CD8-positive, alpha-beta memory T cell (primary cell): ENCODE measurements at regions not wholly inside any gene's neighbourhood (a gene's known extent, or its start where the extent isn't known, plus 50 kb on each side); places are given as distances from the start of the nearest gene placed in this dataset.

Experiments
- CTCF ChIA-PET: fragments of 350-600 bp; sonication (Branson Sonifier 250); formaldehyde crosslinking; loops from one replicate; lab custom pipeline; 2021; ENCODE audit warnings: antibody characterized with exemption; lab: Charles Lee
- POLR2A ChIA-PET: fragments of 350-600 bp; sonication (Branson Sonifier 250); formaldehyde crosslinking; loops from one replicate; lab custom pipeline; 2021; ENCODE audit warnings: antibody characterized with exemption; lab: Charles Lee
- DNase-seq, 5 donors: peaks; one replicate each; pipeline versions ENCODE4 v3.0.0 to v3.0.0-alpha.2; 2020 to 2022; ENCODE audit warnings: mixed read lengths in 1 of 5
- H3K27ac ChIP-seq: one replicate; pipeline ENCODE4 v1.7.0; 2013; ENCODE audit warnings: low read depth, mild to moderate bottlenecking, low read length, moderate library complexity
- H3K27me3 ChIP-seq: 2 replicates; pipeline ENCODE4 v1.7.0; 2013; ENCODE audit warnings: low read length, mild to moderate bottlenecking; ENCODE audit not compliant: insufficient read depth, poor library complexity, severe bottlenecking
- H3K36me3 ChIP-seq: 2 replicates; pipeline ENCODE4 v1.7.0; 2013; ENCODE audit warnings: mild to moderate bottlenecking, low read length, moderate library complexity; ENCODE audit not compliant: insufficient read depth
- H3K4me1 ChIP-seq: 2 replicates; pipeline ENCODE4 v1.7.0; 2013; ENCODE audit warnings: mild to moderate bottlenecking, low read length, moderate library complexity; ENCODE audit not compliant: insufficient read depth
- H3K4me3 ChIP-seq: 2 replicates; pipeline ENCODE4 v1.7.0; 2013; ENCODE audit warnings: mild to moderate bottlenecking, low read length
- H3K9me3 ChIP-seq: 2 replicates; pipeline ENCODE4 v1.7.0; 2013; ENCODE audit warnings: mild to moderate bottlenecking, low read length
- H3K27ac Mint-ChIP-seq, 8 donors: one replicate each; pipeline ENCODE4 v1.8.0; 2020 to 2021; ENCODE audit warnings: mixed read lengths in 8 of 8, mild to moderate bottlenecking in 6 of 8, inconsistent platforms in 3 of 8, moderate library complexity in 3 of 8
- H3K27me3 Mint-ChIP-seq, 2 donors: one replicate each; pipeline ENCODE4 v1.8.0; 2020 to 2021; ENCODE audit warnings: mixed read lengths in 2 of 2, mild to moderate bottlenecking in 1 of 2, moderate library complexity in 1 of 2
- H3K36me3 Mint-ChIP-seq, 3 donors: one replicate each; pipeline ENCODE4 v1.8.0; 2020 to 2021; ENCODE audit warnings: mixed read lengths in 3 of 3, inconsistent platforms in 1 of 3, mild to moderate bottlenecking in 1 of 3
- H3K4me1 Mint-ChIP-seq, 3 donors: one replicate each; pipeline ENCODE4 v1.8.0; 2020 to 2021; ENCODE audit warnings: mixed read lengths in 3 of 3, inconsistent platforms in 1 of 3, mild to moderate bottlenecking in 1 of 3
- H3K4me3 Mint-ChIP-seq, 7 donors: one replicate each; pipeline ENCODE4 v1.8.0; 2020 to 2021; ENCODE audit warnings: mixed read lengths in 7 of 7, mild to moderate bottlenecking in 6 of 7, moderate library complexity in 4 of 7, inconsistent platforms in 2 of 7
- H3K9me3 Mint-ChIP-seq, 5 donors: one replicate each; pipeline ENCODE4 v1.8.0; 2020 to 2022; ENCODE audit warnings: mixed read lengths in 5 of 5, mild to moderate bottlenecking in 3 of 5, moderate library complexity in 2 of 5, inconsistent platforms in 1 of 5

DNA sequence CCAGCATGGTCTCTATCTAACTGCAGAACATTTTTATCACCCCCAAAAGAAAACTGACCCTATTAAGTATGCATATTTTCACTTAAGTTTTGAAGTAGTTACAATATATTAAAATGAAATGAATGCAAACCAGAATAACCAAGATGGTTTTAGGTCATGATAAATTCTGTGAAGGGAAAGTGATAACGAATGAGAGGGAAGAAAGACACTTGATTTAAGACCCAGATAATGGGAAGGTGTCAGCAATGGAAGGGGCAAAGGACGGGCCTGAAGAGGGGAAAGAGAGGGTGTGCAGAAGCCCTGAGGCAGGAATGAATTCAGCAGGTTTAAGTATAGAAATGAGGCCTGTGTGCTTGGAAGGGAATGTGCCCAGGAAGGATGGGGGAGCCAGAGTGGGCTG lies 61.1 kb upstream of the IGFBP3 start:
- H3K4me3 Mint-ChIP-seq, result no peak overlapping the region
- H3K36me3 Mint-ChIP-seq, result peaks cover 0 to 24% (median 0%) of the 10 kb centered on the region in 3 donors
- peaks cover 0 to 5% (median 0%) of the 10 kb centered on the region in 5 donors for H3K9me3 Mint-ChIP-seq

DNA sequence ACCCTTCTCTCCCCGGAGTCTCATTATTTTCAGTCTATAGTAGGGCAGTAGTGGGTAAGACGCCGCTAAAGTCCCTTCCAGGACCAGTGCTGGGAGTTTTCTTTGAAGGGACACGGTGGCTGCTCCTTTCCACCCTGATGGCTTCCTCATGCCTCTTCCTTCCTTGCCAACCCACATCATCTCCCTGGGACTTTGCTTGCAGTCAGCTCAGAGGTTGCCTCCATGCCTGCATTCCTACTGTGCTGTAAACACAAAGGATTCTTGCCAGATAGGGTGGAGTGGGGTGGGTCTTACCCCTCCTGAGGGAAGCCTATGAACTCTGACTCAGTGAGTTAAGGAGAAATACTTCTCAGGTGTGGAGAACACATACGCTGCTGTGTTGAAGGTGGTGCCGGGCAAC lies 59.9 kb upstream of the IGFBP3 start:
- H3K27ac ChIP-seq, result no peak overlapping the region
- CTCF ChIA-PET, result no interaction called here
- H3K4me1 Mint-ChIP-seq, result no peaks in the 10 kb centered on the region
- DNase-seq, result no peak
- no peaks in the 10 kb centered on the region for H3K9me3 ChIP-seq
- POLR2A ChIA-PET, result no interaction called here
- H3K9me3 Mint-ChIP-seq, result peaks cover 0 to 2% (median 0%) of the 10 kb centered on the region in 5 donors
- no peak overlapping the region for H3K4me3 ChIP-seq
- H3K4me3 Mint-ChIP-seq, result no peak overlapping the region
- H3K36me3 ChIP-seq, result no peaks in the 10 kb centered on the region
- H3K36me3 Mint-ChIP-seq, result peaks cover 0 to 24% (median 0%) of the 10 kb centered on the region in 3 donors
- H3K4me1 ChIP-seq, result no peaks in the 10 kb centered on the region
- H3K27me3 Mint-ChIP-seq, result peaks cover 0 to 3% of the 10 kb centered on the region in 2 donors
- no peak overlapping the region for H3K27ac Mint-ChIP-seq
- no peaks in the 10 kb centered on the region for H3K27me3 ChIP-seq

More for the DNA sequence above, 61.1 kb upstream of the IGFBP3 start:
- ChIA-PET POLR2A (no interaction called here), CTCF (no interaction called here)
- Histone ChIP-seq H3K4me1 (no peaks in the 10 kb centered on the region), H3K36me3 (no peaks in the 10 kb centered on the region), H3K4me3 (no peak overlapping the region), H3K27ac (no peak overlapping the region), H3K27me3 (no peaks in the 10 kb centered on the region), H3K9me3 (no peaks in the 10 kb centered on the region)
- DNase-seq, result no peak
- H3K4me1 Mint-ChIP-seq, result no peaks in the 10 kb centered on the region
- H3K27ac Mint-ChIP-seq, result no peak overlapping the region
- H3K27me3 Mint-ChIP-seq, result peaks cover 0 to 3% of the 10 kb centered on the region in 2 donors

DNA sequence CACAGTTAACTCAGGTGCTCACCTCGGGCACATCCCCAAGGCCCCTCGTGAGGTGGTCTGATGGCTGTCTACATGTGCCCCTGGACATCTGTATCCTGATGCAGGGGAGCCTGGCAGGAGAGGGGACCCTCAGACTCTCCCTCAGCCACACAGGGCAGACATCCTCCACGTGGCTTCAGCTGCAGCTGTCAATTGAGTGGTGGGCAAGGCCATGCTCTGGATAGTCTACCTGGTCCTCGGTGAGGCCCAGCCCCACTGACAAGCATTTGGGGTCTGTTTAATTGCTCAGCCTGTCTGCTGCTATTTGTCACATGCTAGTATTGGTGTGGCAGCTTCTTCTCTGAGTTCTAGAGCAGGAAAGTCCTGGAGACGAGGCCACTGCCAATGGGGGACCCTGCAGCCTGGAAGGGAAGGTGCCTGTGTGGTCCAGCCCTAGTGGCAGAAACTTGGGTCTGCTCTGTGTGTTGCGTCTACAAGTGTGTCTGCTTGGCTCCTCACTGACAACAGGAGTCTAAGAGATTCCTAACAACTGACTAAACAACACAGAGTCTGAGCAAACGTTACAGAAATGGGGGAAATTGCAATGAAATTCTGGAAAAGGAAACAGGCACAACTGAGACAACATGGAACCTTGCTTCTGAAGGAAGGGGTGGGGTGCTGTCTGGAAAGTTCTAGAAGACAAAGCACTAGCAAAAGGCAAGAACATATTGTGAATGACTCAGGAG lies 59.3 kb upstream of the IGFBP3 start:
- Histone ChIP-seq H3K4me3 (no peak overlapping the region), H3K27me3 (no peaks in the 10 kb centered on the region), H3K9me3 (no peaks in the 10 kb centered on the region), H3K4me1 (no peaks in the 10 kb centered on the region), H3K36me3 (no peaks in the 10 kb centered on the region), H3K27ac (no peak overlapping the region)
- ChIA-PET POLR2A (no interaction called here), CTCF (no interaction called here)
- no peak overlapping the region for H3K27ac Mint-ChIP-seq
- no peak for DNase-seq
- H3K4me3 Mint-ChIP-seq, result no peak overlapping the region
- H3K27me3 Mint-ChIP-seq, result peaks cover 0 to 1% of the 10 kb centered on the region in 2 donors
- H3K36me3 Mint-ChIP-seq, result peaks cover 0 to 24% (median 0%) of the 10 kb centered on the region in 3 donors
- H3K4me1 Mint-ChIP-seq, result no peaks in the 10 kb centered on the region
- peaks cover 0 to 2% (median 0%) of the 10 kb centered on the region in 5 donors for H3K9me3 Mint-ChIP-seq

DNA sequence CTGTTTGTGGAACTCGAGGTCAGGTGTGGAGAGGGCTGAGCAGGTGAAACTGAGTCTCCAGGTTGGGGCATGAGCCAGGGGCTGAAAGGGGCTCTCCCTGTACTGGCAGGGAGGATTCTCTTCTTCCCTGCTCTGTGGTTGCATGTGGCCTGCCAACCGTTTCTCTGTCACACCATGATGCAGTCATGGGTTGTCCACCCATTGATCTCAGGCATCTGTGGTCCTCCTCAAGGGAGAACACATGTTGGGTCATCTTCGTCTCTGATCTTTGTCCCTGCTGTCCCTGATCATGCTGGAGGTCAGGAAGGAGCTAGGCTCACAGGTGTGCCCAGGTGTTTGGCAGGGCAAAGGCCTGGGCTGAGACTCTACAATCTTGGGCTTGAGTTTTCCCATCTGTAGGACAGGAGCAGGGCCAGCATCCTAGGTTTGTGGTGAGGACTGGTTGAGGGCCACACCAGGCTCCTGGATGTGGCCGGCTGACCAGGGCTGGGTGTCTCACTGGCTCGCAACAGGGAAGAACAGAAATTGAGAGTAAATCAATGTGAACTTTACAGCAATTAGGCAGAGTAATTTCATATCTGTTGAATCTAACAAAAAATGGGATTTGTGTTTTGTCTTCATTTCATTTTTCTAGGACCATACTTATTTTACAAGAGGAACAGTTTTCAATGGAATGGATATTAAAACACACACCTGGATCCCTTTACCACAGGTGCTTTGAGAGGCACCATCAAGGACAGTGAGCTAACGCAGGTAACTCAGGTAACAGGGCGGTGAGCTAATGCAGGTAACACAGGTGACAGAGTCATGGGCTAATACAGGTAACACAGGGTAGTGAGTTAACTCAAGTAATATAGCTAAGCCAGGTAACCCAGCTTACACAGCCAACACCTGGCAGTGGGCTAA lies 58.5 kb upstream of the IGFBP3 start:
- H3K27me3 ChIP-seq, result no peaks in the 10 kb centered on the region
- no peaks in the 10 kb centered on the region for H3K4me1 ChIP-seq
- POLR2A ChIA-PET, result no interaction called here
- Mint-ChIP-seq H3K4me3 (no peak overlapping the region), H3K4me1 (no peaks in the 10 kb centered on the region), H3K36me3 (peaks cover 0 to 24% (median 0%) of the 10 kb centered on the region in 3 donors), H3K9me3 (peaks cover 0 to 3% (median 0%) of the 10 kb centered on the region in 5 donors), H3K27me3 (no peaks in the 10 kb centered on the region), H3K27ac (no peak overlapping the region)
- H3K36me3 ChIP-seq, result no peaks in the 10 kb centered on the region
- no peak overlapping the region for H3K27ac ChIP-seq
- H3K9me3 ChIP-seq, result no peaks in the 10 kb centered on the region
- H3K4me3 ChIP-seq, result no peak overlapping the region
- DNase-seq, result no peak
- CTCF ChIA-PET, result no interaction called here

DNA sequence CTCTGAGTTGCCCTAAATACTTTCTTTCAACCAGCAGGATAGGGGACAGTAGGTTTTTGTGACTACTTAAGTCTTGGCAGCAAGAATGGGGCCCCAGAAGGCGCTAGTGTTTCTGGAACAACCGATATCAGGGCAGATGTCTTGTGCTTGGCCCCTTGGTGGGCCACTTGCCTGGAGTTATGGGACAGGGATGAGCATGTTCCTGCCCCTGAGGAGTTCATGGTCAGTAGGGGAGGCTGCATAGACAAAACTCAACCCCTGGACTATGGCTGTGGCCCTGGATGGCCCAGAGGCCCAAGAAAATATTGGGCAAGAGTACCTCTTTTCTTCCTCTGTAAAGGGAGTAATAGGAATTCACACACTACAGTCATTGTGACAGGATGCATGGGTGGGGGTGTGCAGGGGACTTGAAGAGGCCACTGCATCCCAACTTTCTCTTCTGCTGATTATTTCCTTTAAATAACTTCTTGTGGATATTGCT lies 57.7 kb upstream of the IGFBP3 start:
- Histone ChIP-seq H3K4me1 (no peaks in the 10 kb centered on the region), H3K36me3 (no peaks in the 10 kb centered on the region), H3K27ac (no peak overlapping the region), H3K4me3 (no peak overlapping the region), H3K27me3 (no peaks in the 10 kb centered on the region), H3K9me3 (no peaks in the 10 kb centered on the region)
- peaks cover 0 to 3% (median 0%) of the 10 kb centered on the region in 5 donors for H3K9me3 Mint-ChIP-seq
- POLR2A ChIA-PET, result no interaction called here
- H3K4me3 Mint-ChIP-seq, result no peak overlapping the region
- CTCF ChIA-PET, result no interaction called here
- no peaks in the 10 kb centered on the region for H3K27me3 Mint-ChIP-seq
- peaks cover 0 to 24% (median 0%) of the 10 kb centered on the region in 3 donors for H3K36me3 Mint-ChIP-seq
- no peaks in the 10 kb centered on the region for H3K4me1 Mint-ChIP-seq
- no peak for DNase-seq
- no peak overlapping the region for H3K27ac Mint-ChIP-seq

DNA sequence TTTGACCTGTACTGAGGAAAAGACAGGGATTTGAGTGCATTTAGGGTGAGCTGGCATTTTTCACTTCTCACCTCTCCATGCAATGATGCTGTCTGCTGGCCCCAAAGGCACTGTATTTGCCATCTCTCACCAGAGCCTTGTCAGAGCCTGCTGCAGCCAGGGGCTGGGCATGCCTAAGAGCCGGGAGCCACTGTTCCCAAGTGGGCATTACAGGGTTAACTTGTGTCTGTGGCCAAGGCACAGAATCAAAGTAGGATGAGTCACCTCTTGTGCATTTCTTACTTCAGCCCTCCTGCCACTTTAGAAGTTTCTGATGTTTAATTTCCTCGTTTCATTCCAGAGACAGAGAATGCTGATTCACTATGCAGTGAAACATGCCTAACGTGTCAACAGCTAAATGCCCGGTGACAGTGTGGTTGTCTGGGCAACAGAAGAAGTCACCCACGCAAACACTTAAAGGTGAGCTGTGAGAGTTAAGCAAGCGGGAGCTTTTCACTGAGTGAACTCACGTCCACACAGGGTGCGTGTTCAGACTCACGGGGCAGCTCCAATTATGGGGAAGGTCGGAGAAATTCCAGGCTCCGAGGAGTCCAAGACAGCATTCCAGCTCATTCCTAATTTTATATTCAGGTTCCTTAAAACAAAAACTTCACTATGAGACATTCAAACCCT lies 57.1 kb upstream of the IGFBP3 start:
- CTCF ChIA-PET, result no interaction called here

DNA sequence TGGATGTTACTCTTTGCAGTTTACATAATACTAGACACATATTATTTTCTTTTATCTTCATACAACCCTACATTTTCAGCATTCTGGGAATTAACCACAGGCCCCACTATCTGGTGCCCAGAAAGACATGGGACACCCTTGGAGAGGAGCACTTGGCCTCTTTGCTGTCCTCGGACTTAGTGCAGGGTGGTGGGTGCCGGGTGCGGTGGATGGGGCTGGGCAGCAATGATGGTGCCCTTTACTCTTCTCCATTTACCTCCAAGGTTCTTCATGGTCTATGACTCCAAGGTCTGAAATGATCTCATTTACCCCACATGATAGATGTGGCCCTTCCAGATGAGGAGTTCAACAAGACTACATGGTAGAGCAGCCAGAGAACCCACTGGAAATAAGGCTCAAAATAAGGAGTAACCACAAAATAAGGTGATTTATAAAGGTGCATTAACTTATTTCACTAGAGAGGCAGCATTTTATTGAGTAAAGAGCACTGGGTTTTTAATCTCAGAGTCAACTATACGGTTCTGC lies 56.2 kb upstream of the IGFBP3 start:
- Mint-ChIP-seq H3K27ac (no peak overlapping the region), H3K27me3 (no peaks in the 10 kb centered on the region), H3K9me3 (peaks cover 0 to 3% (median 0%) of the 10 kb centered on the region in 5 donors), H3K36me3 (peaks cover 0 to 22% (median 0%) of the 10 kb centered on the region in 3 donors), H3K4me3 (no peak overlapping the region), H3K4me1 (peaks cover 0 to 6% (median 0%) of the 10 kb centered on the region in 3 donors)
- H3K27me3 ChIP-seq, result no peaks in the 10 kb centered on the region
- H3K9me3 ChIP-seq, result no peaks in the 10 kb centered on the region
- no peak overlapping the region for H3K4me3 ChIP-seq
- no peaks in the 10 kb centered on the region for H3K36me3 ChIP-seq
- CTCF ChIA-PET, result no interaction called here
- no peak for DNase-seq
- no peaks in the 10 kb centered on the region for H3K4me1 ChIP-seq
- POLR2A ChIA-PET, result no interaction called here
- no peak overlapping the region for H3K27ac ChIP-seq

More for the DNA sequence above, 57.1 kb upstream of the IGFBP3 start:
- peaks cover 0 to 3% (median 0%) of the 10 kb centered on the region in 5 donors for H3K9me3 Mint-ChIP-seq
- no peaks in the 10 kb centered on the region for H3K27me3 Mint-ChIP-seq
- peak overlapping the region in 1 of 8 donors; percentile 42 for H3K27ac Mint-ChIP-seq
- no peak for DNase-seq
- Histone ChIP-seq H3K9me3 (no peaks in the 10 kb centered on the region), H3K27ac (no peak overlapping the region), H3K27me3 (no peaks in the 10 kb centered on the region), H3K4me3 (no peak overlapping the region), H3K36me3 (no peaks in the 10 kb centered on the region), H3K4me1 (no peaks in the 10 kb centered on the region)
- no peak overlapping the region for H3K4me3 Mint-ChIP-seq
- POLR2A ChIA-PET, result no interaction called here
- peaks cover 0 to 24% (median 0%) of the 10 kb centered on the region in 3 donors for H3K36me3 Mint-ChIP-seq
- H3K4me1 Mint-ChIP-seq, result no peaks in the 10 kb centered on the region
